Endothelial cell of umbilical vein (primary cell): ENCODE measurements at regions not wholly inside any gene's neighbourhood (a gene's known extent, or its start where the extent isn't known, plus 50 kb on each side); places are given as distances from the start of the nearest gene placed in this dataset.

ENCODE experiments used
- BruUV-seq: library from RNA; stranded (reverse); fragments of 400-500 nt; replicated peaks from 2 replicates; lab custom pipeline; 2021; lab: Mats Ljungman, UMichigan
- CTCF ChIA-PET: fragments of 300-600, 350-600 bp; sonication (Branson Sonifier 250); formaldehyde crosslinking; loops from one replicate; lab custom pipeline; 2021; ENCODE audit warnings: antibody characterized with exemption, inconsistent platforms; lab: Charles Lee
- POLR2A ChIA-PET: fragments of 300-600, 350-600 bp; sonication (Branson Sonifier 250); formaldehyde crosslinking; loops from one replicate; lab custom pipeline; 2021; ENCODE audit warnings: antibody characterized with exemption, inconsistent platforms; lab: Charles Lee
- DNase-seq: peaks from one replicate; pipeline ENCODE4 v3.0.0-alpha.2; 2011; ENCODE audit warnings: low read depth, low spot score
- FAIRE-seq: peaks from 2 replicates; lab custom pipeline; 2011; peaks lifted over from hg19 to GRCh38; lab: Jason Lieb, UNC
- H2AFZ ChIP-seq: 2 replicates; pipeline ENCODE4 v1.6.0; 2012; ENCODE audit warnings: low read depth, low read length, control low read depth, inconsistent platforms
- H3K27ac ChIP-seq: 2 replicates; pipeline ENCODE4 v1.5.1; 2011; ENCODE audit warnings: low read depth, mild to moderate bottlenecking, control low read depth, low read length, moderate library complexity; ENCODE audit not compliant: insufficient read depth
- H3K27me3 ChIP-seq, 2 experiments: 2 replicates each; pipeline versions ENCODE4 v1.6.0 to v1.6.1; 2011; ENCODE audit warnings: low read length in 2 of 2, mixed read lengths in 1 of 2; ENCODE audit not compliant: control insufficient read depth in 2 of 2, insufficient read depth in 2 of 2
- H3K36me3 ChIP-seq, 2 experiments: 2 replicates in 1 of 2; 3 replicates in 1 of 2; pipeline ENCODE4 v1.5.1; 2011; ENCODE audit warnings: low read length in 2 of 2, mild to moderate bottlenecking in 1 of 2, moderate library complexity in 1 of 2; ENCODE audit not compliant: control insufficient read depth in 2 of 2, insufficient read depth in 2 of 2; ENCODE audit errors: extremely low read depth in 1 of 2
- H3K4me1 ChIP-seq: 3 replicates; pipeline ENCODE4 v1.5.1; 2011; ENCODE audit warnings: mild to moderate bottlenecking, low read length; ENCODE audit not compliant: control insufficient read depth, insufficient read depth; ENCODE audit errors: extremely low read depth
- H3K4me2 ChIP-seq: 2 replicates; pipeline ENCODE4 v1.6.1; 2011; ENCODE audit warnings: low read length, control low read depth, mixed read lengths; ENCODE audit not compliant: insufficient read depth
- H3K4me3 ChIP-seq, 3 experiments: fragments of 200-600 bp in 1 of 3; sonication (generic), shearing (Covaris generic) in 1 of 3; replicated peaks in 1 of 3; 2 replicates each; pipeline ENCODE4 v1.5.1; 2011 to 2016; ENCODE audit warnings: control low read depth in 3 of 3, low read length in 3 of 3, mild to moderate bottlenecking in 2 of 3, inconsistent platforms in 1 of 3, low read depth in 1 of 3, moderate library complexity in 1 of 3; ENCODE audit not compliant: insufficient read depth in 1 of 3
- H3K79me2 ChIP-seq: 2 replicates; pipeline ENCODE4 v1.6.0; 2012; ENCODE audit warnings: low read length, inconsistent platforms; ENCODE audit not compliant: control insufficient read depth, insufficient read depth
- H3K9ac ChIP-seq: replicated peaks from 2 replicates; pipeline ENCODE3; 2011; ENCODE audit warnings: low read length, control low read depth; ENCODE audit not compliant: insufficient read depth; ENCODE audit errors: extremely low read depth
- H3K9me1 ChIP-seq: replicated peaks from 3 replicates; pipeline ENCODE4 v1.6.0; 2011; ENCODE audit warnings: mild to moderate bottlenecking, low read length; ENCODE audit not compliant: control insufficient read depth, insufficient read depth; ENCODE audit errors: extremely low read depth
- H3K9me3 ChIP-seq: replicated peaks from 2 replicates; pipeline ENCODE4 v1.5.1; 2012; ENCODE audit warnings: low read length, inconsistent platforms; ENCODE audit not compliant: control insufficient read depth, insufficient read depth
- H4K20me1 ChIP-seq: replicated peaks from 2 replicates; pipeline ENCODE3; 2011; ENCODE audit warnings: mild to moderate bottlenecking, low read length; ENCODE audit not compliant: control insufficient read depth, insufficient read depth; ENCODE audit errors: extremely low read depth
- EZH2 ChIP-seq: IDR thresholded peaks from 2 replicates; pipeline ENCODE4 v1.6.1; 2012; ENCODE audit warnings: borderline replicate concordance, low read depth, mild to moderate bottlenecking, moderate library complexity, low read length, inconsistent platforms; ENCODE audit not compliant: severe bottlenecking
- FOS ChIP-seq: IDR thresholded peaks from 2 replicates; pipeline ENCODE4 v1.6.1; 2011; ENCODE audit warnings: mild to moderate bottlenecking, low read length, moderate library complexity, borderline replicate concordance; ENCODE audit not compliant: insufficient read depth
- GATA2 ChIP-seq: IDR thresholded peaks from 2 replicates; pipeline ENCODE4 v1.7.0; 2011; ENCODE audit warnings: low read depth, mild to moderate bottlenecking, moderate library complexity, mixed read lengths, low read length; ENCODE audit not compliant: insufficient read length, insufficient read depth
- JUN ChIP-seq: IDR thresholded peaks from 2 replicates; pipeline ENCODE4 v1.6.1; 2011; ENCODE audit warnings: borderline replicate concordance, low read depth; ENCODE audit not compliant: insufficient read length, insufficient read depth
- MYC ChIP-seq: IDR thresholded peaks from one replicate; pipeline ENCODE4 v1.6.1; 2011; ENCODE audit warnings: mild to moderate bottlenecking, low read depth, low read length
- POLR2A ChIP-seq: IDR thresholded peaks from 2 replicates; pipeline ENCODE4 v1.6.1; 2012; ENCODE audit warnings: low read depth, mild to moderate bottlenecking, control low read depth, low read length
- POLR2AphosphoS5 ChIP-seq: IDR thresholded peaks from 2 replicates; pipeline ENCODE4 v1.6.1; 2012; ENCODE audit warnings: low read depth, mild to moderate bottlenecking, control low read depth, low read length, moderate library complexity; ENCODE audit not compliant: insufficient read depth
- dilution Hi-C: fragments of 300-500 bp; cut with MboI; formaldehyde crosslinking; loops from one replicate; pipeline ENCODE4 v1.15.0; 2019; ENCODE audit warnings: low sequenced_read_pairs; ENCODE audit not compliant: extremely low pct_ligation_motif_present
- intact Hi-C: fragments of 100-400 bp; cut with micrococcal nuclease; formaldehyde crosslinking; loops from one replicate; pipeline ENCODE4 v1.10.0; 2022
- TF ChIP-seq, protein P1 (sequence below), 2 donors: IDR thresholded peaks; 1 replicate in 1 of 2; 2 replicates in 1 of 2; pipeline ENCODE4 v1.5.1; 2011; ENCODE audit warnings: low read length in 2 of 2, mild to moderate bottlenecking in 2 of 2, moderate library complexity in 2 of 2, control low read depth in 1 of 2, inconsistent platforms in 1 of 2, low read depth in 1 of 2; ENCODE audit not compliant: insufficient read depth in 1 of 2; ENCODE audit errors: extremely low read depth in 1 of 2
- TF ChIP-seq, protein P2 (sequence below): IDR thresholded peaks from 2 replicates; pipeline ENCODE4 v1.6.1; 2011; ENCODE audit not compliant: insufficient read depth, insufficient read length

DNA sequence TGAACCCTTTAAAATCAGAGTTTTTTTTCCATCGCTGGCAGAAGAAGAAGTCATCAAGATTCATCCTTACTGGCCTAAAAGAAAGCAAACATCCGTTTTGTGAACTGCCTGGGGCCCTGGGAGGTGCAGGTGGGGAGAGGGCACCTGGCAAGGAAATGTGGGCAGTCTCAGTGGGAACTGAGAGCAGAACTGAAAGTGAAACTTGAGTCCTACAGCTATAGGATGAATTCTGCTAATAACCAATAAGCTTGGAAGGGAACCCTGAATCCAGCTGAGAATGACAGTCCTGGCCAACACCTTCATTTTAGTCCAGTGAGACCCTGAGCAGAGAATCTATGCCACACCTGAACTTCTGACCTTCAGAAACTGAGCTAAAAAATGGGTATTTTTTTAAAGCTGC lies 130.1 kb upstream of the ASCC3 start:
- Histone ChIP-seq H3K79me2 (no peaks in the 10 kb centered on the region), H4K20me1 (no peaks in the 10 kb centered on the region), H3K27ac (no peak overlapping the region), H3K9me1 (no peaks in the 10 kb centered on the region), H3K27me3 (no peaks in the 10 kb centered on the region), H2AFZ (no peak overlapping the region), H3K9ac (no peak overlapping the region), H3K4me1 (no peaks in the 10 kb centered on the region), H3K36me3 (no peaks in the 10 kb centered on the region), H3K9me3 (no peaks in the 10 kb centered on the region), H3K4me3 (no peak overlapping the region), H3K4me2 (no peak overlapping the region)
- TF ChIP-seq POLR2AphosphoS5 (no peak), EZH2 (no peak), GATA2 (no peak), FOS (no peak), POLR2A (no peak), JUN (no peak), MYC (no peak)
- TF ChIP-seq, protein P1, sequence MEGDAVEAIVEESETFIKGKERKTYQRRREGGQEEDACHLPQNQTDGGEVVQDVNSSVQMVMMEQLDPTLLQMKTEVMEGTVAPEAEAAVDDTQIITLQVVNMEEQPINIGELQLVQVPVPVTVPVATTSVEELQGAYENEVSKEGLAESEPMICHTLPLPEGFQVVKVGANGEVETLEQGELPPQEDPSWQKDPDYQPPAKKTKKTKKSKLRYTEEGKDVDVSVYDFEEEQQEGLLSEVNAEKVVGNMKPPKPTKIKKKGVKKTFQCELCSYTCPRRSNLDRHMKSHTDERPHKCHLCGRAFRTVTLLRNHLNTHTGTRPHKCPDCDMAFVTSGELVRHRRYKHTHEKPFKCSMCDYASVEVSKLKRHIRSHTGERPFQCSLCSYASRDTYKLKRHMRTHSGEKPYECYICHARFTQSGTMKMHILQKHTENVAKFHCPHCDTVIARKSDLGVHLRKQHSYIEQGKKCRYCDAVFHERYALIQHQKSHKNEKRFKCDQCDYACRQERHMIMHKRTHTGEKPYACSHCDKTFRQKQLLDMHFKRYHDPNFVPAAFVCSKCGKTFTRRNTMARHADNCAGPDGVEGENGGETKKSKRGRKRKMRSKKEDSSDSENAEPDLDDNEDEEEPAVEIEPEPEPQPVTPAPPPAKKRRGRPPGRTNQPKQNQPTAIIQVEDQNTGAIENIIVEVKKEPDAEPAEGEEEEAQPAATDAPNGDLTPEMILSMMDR (IDR thresholded peaks at IDR 0.05; ENCODE audit: extremely low read depth in 1 of 2, insufficient read depth in 1 of 2, low read depth in 1 of 2, low read length in 2 of 2) = no peak
- TF ChIP-seq, protein P2, sequence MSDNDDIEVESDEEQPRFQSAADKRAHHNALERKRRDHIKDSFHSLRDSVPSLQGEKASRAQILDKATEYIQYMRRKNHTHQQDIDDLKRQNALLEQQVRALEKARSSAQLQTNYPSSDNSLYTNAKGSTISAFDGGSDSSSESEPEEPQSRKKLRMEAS = no peak
- dilution Hi-C loops = no loop called here
- ChIA-PET CTCF (no interaction called here), POLR2A (no interaction called here)
- intact Hi-C loops = no loop called here
- BruUV-seq = no TSS peak
- FAIRE-seq (no peak), DNase-seq (no peak)
